ENCODE measurements at regions not wholly inside any gene's neighbourhood (a gene's known extent, or its start where the extent isn't known, plus 50 kb on each side); places are given as distances from the start of the nearest gene placed in this dataset.

DNA sequence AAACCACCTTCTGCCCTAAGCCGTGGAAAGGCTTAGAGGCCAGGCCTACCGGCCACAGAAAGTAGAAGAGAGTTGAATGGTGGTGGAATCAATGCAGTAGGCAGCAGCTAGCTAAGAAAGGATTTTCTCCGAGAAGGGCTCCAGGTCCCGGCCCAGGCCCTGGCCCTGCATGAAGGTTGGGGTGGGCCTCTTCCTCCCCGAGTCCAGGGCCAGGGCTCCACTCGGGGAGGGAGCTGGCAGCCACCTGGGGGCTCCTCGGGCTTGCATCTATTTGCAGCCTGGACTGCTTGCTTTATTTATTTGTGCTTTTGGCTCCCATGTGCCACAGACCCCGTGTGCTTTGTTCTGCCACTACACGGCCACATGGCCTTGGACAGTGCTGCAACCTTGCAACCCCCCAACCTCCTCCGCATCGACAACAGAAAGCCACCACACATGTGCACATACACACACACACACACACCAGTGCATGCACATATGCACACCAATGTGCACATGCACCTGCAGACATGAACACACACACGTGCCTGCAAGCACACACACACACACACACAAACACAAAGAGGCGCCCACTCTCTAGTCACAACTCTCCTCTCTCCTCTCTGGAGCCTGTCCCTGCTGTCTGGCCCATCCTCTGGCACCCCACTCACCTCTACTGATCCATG is 96.4 kb upstream of the TNRC6C start:
- H3K36me3 ChIP-seq, result no peaks in the 10 kb centered on the region
- TF ChIP-seq, protein P1, sequence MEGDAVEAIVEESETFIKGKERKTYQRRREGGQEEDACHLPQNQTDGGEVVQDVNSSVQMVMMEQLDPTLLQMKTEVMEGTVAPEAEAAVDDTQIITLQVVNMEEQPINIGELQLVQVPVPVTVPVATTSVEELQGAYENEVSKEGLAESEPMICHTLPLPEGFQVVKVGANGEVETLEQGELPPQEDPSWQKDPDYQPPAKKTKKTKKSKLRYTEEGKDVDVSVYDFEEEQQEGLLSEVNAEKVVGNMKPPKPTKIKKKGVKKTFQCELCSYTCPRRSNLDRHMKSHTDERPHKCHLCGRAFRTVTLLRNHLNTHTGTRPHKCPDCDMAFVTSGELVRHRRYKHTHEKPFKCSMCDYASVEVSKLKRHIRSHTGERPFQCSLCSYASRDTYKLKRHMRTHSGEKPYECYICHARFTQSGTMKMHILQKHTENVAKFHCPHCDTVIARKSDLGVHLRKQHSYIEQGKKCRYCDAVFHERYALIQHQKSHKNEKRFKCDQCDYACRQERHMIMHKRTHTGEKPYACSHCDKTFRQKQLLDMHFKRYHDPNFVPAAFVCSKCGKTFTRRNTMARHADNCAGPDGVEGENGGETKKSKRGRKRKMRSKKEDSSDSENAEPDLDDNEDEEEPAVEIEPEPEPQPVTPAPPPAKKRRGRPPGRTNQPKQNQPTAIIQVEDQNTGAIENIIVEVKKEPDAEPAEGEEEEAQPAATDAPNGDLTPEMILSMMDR (IDR thresholded peaks at IDR 0.05), result no peak
- TF ChIP-seq POLR2AphosphoS5 (IDR thresholded peaks at IDR 0.05) (no peak), EP300 (IDR thresholded peaks at IDR 0.05) (no peak), POLR2A (IDR thresholded peaks at IDR 0.05; ENCODE audit: low read depth) (no peak)
- H3K9me3 ChIP-seq, result no peaks in the 10 kb centered on the region
- no peak overlapping the region for H3K27ac ChIP-seq (replicated peaks in 1 of 4)
- H3K4me1 ChIP-seq, result peaks cover 15 to 32% (median 28%) of the 10 kb centered on the region in 4 donors
- H3K27me3 ChIP-seq, result no peaks in the 10 kb centered on the region
- no peak for DNase-seq (ENCODE audit: extremely low spot score)
- 85% methylated on average over 9 of the region's 13 CpGs for WGBS
- H3K4me3 ChIP-seq, result no peak overlapping the region
- intact Hi-C loops (cut with DNase I), result no loop called here

DNA sequence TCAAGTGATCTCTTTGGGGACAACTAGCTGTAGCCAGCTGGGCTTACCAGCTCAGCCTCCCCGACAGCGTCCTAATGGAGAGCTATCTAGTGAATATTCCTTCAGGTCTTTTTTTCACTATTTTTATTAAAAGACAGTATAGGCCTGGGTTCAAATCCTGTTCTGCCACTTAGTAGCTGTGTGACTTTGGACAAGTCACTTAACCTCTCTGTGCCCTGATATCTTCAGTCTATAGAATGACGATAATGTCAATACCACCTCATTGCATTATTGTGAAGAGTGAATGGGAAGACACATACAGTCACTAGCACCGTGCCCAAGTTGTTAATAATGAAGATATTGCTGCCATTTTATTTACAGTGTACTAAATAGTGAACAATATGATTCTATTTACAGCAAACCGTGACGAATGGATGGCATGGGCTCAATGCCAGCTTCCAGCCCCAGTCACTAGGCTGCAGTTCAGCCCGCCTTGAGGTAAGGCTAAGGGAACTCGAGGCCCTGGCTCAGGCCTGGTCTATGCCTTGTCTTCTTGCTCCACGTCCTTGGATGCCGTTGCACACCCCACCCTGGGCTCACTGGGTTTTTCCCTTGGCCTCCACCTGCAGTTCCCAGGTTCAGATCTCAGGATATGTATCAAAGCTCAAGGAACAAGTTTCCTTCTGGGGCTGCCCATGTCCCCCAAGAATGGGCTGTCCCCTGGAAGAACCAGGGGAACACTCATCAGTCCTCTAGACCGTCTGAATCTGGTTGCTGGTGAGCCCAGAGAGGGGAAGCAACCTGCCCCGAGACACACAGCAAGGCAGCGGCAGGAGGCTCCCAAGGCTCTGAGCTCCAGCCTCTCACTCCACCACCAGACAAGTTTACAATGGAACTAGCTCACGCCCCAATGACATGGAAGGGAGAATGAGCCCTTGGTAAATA is 95.4 kb upstream of the TNRC6C start:
- no peak for DNase-seq (ENCODE audit: extremely low spot score)
- WGBS, result 79% methylated on average over 13 of the region's 14 CpGs
- TF ChIP-seq POLR2A (IDR thresholded peaks at IDR 0.05; ENCODE audit: low read depth) (no peak), POLR2AphosphoS5 (IDR thresholded peaks at IDR 0.05) (no peak), EP300 (IDR thresholded peaks at IDR 0.05) (no peak)
- TF ChIP-seq, protein P1 (IDR thresholded peaks at IDR 0.05), result no peak
- no peaks in the 10 kb centered on the region for H3K36me3 ChIP-seq
- no peaks in the 10 kb centered on the region for H3K9me3 ChIP-seq
- no peak overlapping the region for H3K4me3 ChIP-seq
- no peaks in the 10 kb centered on the region for H3K27me3 ChIP-seq
- peaks cover 15 to 32% (median 28%) of the 10 kb centered on the region in 4 donors for H3K4me1 ChIP-seq
- peak overlapping the region in 2 of 4 donors; percentile 38 to 60 for H3K27ac ChIP-seq (replicated peaks in 1 of 4)
- intact Hi-C loops (cut with DNase I), result no loop called here

DNA sequence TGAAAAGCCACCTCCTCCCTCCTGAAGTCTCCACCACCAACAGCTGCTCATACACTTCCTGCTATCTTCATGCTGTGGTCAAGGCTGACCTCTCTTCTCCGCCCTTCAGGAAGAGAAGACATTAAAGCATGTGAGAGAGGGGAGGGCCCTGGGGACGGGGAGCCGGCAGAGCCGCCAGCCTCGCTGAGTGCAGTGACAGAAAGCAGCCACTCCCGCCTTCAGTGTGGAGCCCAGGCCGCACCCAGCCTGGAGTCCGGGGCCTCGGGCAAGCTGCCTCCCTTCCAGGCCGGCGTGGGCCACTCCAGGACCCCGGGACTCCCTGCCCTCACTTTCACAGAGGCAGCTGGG is 94.7 kb upstream of the TNRC6C start:
- no peak overlapping the region for H3K4me3 ChIP-seq
- DNase-seq (ENCODE audit: extremely low spot score), result no peak
- peaks cover 15 to 32% (median 28%) of the 10 kb centered on the region in 4 donors for H3K4me1 ChIP-seq
- H3K36me3 ChIP-seq, result no peaks in the 10 kb centered on the region
- TF ChIP-seq POLR2AphosphoS5 (IDR thresholded peaks at IDR 0.05) (peak in 1 of 2 donors; percentile 5), EP300 (IDR thresholded peaks at IDR 0.05) (no peak)
- TF ChIP-seq, protein P1 (IDR thresholded peaks at IDR 0.05), result no peak
- peak overlapping the region in 3 of 4 donors; percentile 38 to 60 (median 53) for H3K27ac ChIP-seq (replicated peaks in 1 of 4)
- WGBS, result 59% methylated on average over 6 of the region's 12 CpGs
- H3K9me3 ChIP-seq, result no peaks in the 10 kb centered on the region
- intact Hi-C loops (cut with DNase I), result no loop called here
- H3K27me3 ChIP-seq, result no peaks in the 10 kb centered on the region

DNA sequence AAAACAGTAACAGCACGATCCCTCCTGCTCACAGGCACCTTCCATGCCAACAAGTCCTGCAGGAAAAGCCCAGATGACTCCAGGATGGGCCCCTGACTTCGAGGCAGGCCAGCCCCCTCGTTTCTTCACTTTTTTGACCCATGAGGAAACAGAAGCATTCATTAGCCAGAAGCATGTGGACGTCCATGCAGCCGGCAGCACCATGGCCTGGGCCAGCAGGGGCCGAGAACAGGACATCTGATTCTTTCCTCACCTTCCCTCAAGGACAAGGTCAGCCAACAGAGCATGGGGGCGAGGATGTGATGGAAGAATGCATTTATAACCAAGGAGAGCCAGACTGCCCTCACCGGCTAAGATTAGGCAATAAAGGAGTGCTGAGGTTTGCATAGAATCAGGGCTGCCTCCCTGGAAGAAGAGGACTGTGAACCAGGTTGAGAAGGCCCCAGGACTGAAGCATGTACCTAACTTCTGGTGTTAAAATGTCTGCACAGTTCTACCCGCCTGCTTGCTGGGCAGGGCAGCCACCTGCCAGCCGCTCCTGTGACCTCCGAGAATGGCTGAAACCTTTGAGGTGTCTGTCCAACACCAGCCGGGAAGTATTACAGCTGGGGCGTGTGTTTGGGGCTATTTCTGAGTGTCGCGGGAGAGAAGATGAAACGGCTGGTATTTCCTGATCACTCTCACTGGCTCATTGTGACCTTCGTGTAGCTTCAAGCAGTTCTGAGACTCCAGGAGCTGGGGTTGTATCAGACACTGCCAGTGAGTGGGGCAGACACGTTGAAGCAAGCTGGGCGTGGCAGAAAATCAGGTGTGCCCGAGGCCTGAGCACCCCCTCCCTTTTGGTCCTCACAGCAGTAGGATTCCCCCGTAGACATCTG is 94.0 kb upstream of the TNRC6C start:
- Histone ChIP-seq H3K36me3 (no peaks in the 10 kb centered on the region), H3K27ac (replicated peaks in 1 of 4) (peak overlapping the region in 3 of 4 donors; percentile 49 to 60 (median 53)), H3K27me3 (no peaks in the 10 kb centered on the region), H3K4me3 (no peak overlapping the region), H3K4me1 (peaks cover 15 to 30% (median 26%) of the 10 kb centered on the region in 4 donors), H3K9me3 (no peaks in the 10 kb centered on the region)
- intact Hi-C loops (cut with DNase I), result no loop called here
- TF ChIP-seq, protein P1 (IDR thresholded peaks at IDR 0.05), result no peak
- TF ChIP-seq POLR2AphosphoS5 (IDR thresholded peaks at IDR 0.05) (no peak), POLR2A (IDR thresholded peaks at IDR 0.05; ENCODE audit: low read depth) (no peak), EP300 (IDR thresholded peaks at IDR 0.05) (no peak)
- no peak for DNase-seq (ENCODE audit: extremely low spot score)
- WGBS, result 75% methylated on average over 10 of the region's 21 CpGs
